ENCODE measurements at regions not wholly inside any gene's neighbourhood (a gene's known extent, or its start where the extent isn't known, plus 50 kb on each side); places are given as distances from the start of the nearest gene placed in this dataset.

DNA sequence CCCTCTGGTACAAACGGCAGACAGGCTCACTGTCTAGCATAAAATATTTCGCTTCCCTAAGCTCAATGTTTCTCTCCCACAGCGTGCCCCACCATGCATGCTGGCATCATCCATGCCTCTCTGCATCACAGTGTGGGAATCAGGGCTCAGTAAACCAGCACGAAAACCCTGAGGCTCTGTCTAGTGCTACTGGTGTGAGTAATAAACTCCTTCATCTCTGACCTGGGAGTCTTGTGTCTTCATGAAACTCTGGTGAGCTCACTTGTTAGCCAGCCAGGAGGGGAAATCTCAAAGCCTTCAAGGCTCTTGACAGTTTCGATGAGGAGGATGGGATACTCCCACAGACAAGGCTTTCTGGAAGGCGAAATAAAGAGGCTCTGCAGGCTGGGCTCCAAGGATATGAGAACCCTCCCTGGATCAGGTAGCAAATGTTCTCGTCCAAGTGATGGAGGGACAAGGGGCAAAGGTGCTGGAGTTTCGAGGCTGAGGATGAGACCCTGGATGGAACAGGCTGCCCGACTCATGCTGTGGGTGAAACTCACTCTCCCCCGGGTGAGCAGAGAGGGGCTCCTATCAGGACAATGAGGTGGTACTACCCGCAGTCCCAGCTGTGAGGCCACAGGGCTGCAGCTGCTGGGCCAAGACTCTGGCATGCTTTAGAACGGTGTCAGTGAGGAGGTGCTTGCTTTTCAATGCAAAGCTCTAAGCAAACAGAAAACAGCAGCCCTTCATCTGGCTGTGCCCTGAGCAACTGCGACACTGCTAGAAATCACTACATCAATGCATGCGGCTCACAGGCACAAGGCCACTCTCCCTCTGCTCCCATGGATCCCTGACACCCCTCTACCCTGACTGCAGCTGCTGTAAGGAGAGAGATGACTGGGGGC, 69.3 kb downstream of the SHANK2 start:
- peak overlapping the region; percentile 49 for H3K18ac ChIP-seq (ENCODE audit: low read length)
- no peak overlapping the region for H3K4ac ChIP-seq (ENCODE audit: low read length)
- peak overlapping the region; percentile 57 for H2AK5ac ChIP-seq (ENCODE audit: low read depth, low read length)
- H3K4me1 ChIP-seq (ENCODE audit: control insufficient read depth in 2 of 2, insufficient read depth in 1 of 2, low read depth in 1 of 2, low read length in 2 of 2), result no peaks in the 10 kb centered on the region
- peak overlapping the region; percentile 10 for H3K9ac ChIP-seq (ENCODE audit: low read depth, low read length, poor library complexity)
- DNase-seq (ENCODE audit: low spot score), result no peak
- H3K27me3 ChIP-seq (ENCODE audit: control insufficient read depth in 3 of 3, insufficient read depth in 3 of 3, low read depth in 1 of 3, low read length in 3 of 3), result peaks cover 0 to 3% (median 0%) of the 10 kb centered on the region in 3 experiments
- no peak overlapping the region for H4K91ac ChIP-seq (ENCODE audit: low read depth, low read length, poor library complexity)
- no peaks in the 10 kb centered on the region for H3K36me3 ChIP-seq (replicated peaks in 1 of 2; ENCODE audit: control insufficient read depth in 2 of 2, insufficient read depth in 2 of 2, low read length in 2 of 2)
- no peak overlapping the region for H2BK120ac ChIP-seq (ENCODE audit: low read depth, low read length)
- peak overlapping the region; percentile 4 for H3K23ac ChIP-seq (ENCODE audit: low read depth, low read length, poor library complexity)
- H2BK15ac ChIP-seq (ENCODE audit: low read length), result no peak overlapping the region
- WGBS, 2 donors (ENCODE audit: extremely low coverage in 2 of 2, insufficient read length in 2 of 2, insufficient replicate concordance in 1 of 2), result no CpG with 5 or more reads among the region's 14 CpGs
- no peak overlapping the region for H2BK12ac ChIP-seq (ENCODE audit: low read length)
- H3K27ac ChIP-seq (replicated peaks; ENCODE audit: low read length), result no peak overlapping the region
- no peak overlapping the region for H3K4me3 ChIP-seq (ENCODE audit: low read length in 2 of 2)
- H4K8ac ChIP-seq (ENCODE audit: low read depth, low read length), result no peak overlapping the region
- H3K9me3 ChIP-seq (replicated peaks in 1 of 2; ENCODE audit: control insufficient read depth in 2 of 2, insufficient read depth in 1 of 2, low read depth in 1 of 2, low read length in 2 of 2), result no peaks in the 10 kb centered on the region
- no peak overlapping the region for H3K4me2 ChIP-seq (ENCODE audit: insufficient read depth, low read length, poor library complexity, severe bottlenecking)
- H2BK5ac ChIP-seq (ENCODE audit: low read length), result peak overlapping the region; percentile 55
- H2AFZ ChIP-seq (ENCODE audit: low read length), result no peak overlapping the region
- H3K14ac ChIP-seq (ENCODE audit: low read length), result peak overlapping the region; percentile 14
- H3K79me1 ChIP-seq (ENCODE audit: low read depth, low read length), result no peaks in the 10 kb centered on the region

DNA sequence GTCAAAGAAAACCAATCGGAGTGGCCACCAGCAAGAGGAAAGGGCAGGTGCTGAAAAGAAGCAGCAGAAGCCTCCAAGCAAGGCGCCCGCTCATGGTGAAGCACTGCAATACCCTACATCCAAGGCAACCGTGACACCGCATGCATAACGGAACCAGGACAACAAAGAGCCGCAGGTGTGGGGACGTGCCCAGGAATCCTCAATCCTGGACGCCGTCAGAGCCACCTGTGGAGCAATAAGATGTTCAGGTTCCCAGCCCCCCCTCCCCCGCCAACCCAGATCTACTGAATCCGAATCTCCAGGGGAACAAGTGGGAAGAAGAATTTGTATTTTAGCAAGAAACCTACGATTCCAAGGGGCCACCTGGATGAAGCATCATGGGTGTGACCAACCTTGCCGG, 70.8 kb downstream of the SHANK2 start:
- Histone ChIP-seq H2AFZ (ENCODE audit: low read length) (no peak overlapping the region), H3K9ac (ENCODE audit: low read depth, low read length, poor library complexity) (no peak overlapping the region), H3K4me3 (ENCODE audit: low read length in 2 of 2) (no peak overlapping the region), H3K27ac (replicated peaks; ENCODE audit: low read length) (no peak overlapping the region), H2BK120ac (ENCODE audit: low read depth, low read length) (no peak overlapping the region), H3K18ac (ENCODE audit: low read length) (no peak overlapping the region), H4K91ac (ENCODE audit: low read depth, low read length, poor library complexity) (no peak overlapping the region), H2BK15ac (ENCODE audit: low read length) (no peak overlapping the region), H4K8ac (ENCODE audit: low read depth, low read length) (no peak overlapping the region), H3K36me3 (replicated peaks in 1 of 2; ENCODE audit: control insufficient read depth in 2 of 2, insufficient read depth in 2 of 2, low read length in 2 of 2) (no peaks in the 10 kb centered on the region), H2BK12ac (ENCODE audit: low read length) (no peak overlapping the region), H3K4me1 (ENCODE audit: control insufficient read depth in 2 of 2, insufficient read depth in 1 of 2, low read depth in 1 of 2, low read length in 2 of 2) (no peaks in the 10 kb centered on the region), H3K4me2 (ENCODE audit: insufficient read depth, low read length, poor library complexity, severe bottlenecking) (no peak overlapping the region), H3K9me3 (replicated peaks in 1 of 2; ENCODE audit: control insufficient read depth in 2 of 2, insufficient read depth in 1 of 2, low read depth in 1 of 2, low read length in 2 of 2) (no peaks in the 10 kb centered on the region), H3K79me1 (ENCODE audit: low read depth, low read length) (no peaks in the 10 kb centered on the region), H2BK5ac (ENCODE audit: low read length) (no peak overlapping the region), H3K4ac (ENCODE audit: low read length) (no peak overlapping the region), H2AK5ac (ENCODE audit: low read depth, low read length) (no peak overlapping the region), H3K14ac (ENCODE audit: low read length) (no peak overlapping the region), H3K23ac (ENCODE audit: low read depth, low read length, poor library complexity) (no peak overlapping the region), H3K27me3 (ENCODE audit: control insufficient read depth in 3 of 3, insufficient read depth in 3 of 3, low read depth in 1 of 3, low read length in 3 of 3) (peaks cover 0 to 3% (median 0%) of the 10 kb centered on the region in 3 experiments)
- no peak for DNase-seq (ENCODE audit: low spot score)
- WGBS, 2 donors (ENCODE audit: extremely low coverage in 2 of 2, insufficient read length in 2 of 2, insufficient replicate concordance in 1 of 2), result no CpG with 5 or more reads among the region's 14 CpGs

DNA sequence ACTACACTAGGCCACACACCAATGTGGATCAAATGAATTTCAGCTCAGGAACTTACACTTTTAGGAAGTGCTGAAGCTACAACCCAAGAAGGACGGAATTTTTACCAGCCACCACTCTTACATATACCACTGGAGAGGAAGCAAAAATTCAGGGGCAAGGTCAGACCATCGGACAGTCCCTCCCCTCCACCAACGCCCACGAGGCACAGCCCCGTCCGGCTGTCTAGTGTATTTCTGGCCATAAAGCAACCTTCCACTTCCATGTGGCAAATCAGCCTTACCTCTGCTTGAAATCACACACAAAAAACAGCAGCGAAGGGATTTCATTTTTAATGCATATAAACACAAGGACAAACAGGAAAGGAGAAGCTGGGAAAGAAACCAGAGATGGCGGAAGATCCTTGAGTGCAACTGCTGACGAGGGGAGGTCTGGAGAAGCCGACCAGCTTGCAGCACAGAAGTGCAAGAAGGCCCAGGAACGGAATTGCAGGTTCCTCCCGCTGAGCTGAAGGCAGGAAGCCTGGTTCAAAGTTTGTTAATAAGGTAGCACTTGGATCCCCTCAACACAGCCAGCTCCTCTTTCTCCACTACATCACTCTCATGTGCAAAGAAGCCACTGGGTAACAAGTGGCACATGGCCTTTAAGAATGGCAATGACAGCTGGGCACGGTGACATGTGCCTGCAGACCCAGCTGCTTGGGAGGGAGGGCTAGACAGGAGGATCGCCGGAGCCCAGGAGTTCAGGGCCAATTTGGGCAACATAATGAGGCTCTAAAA, 71.5 kb downstream of the SHANK2 start:
- H3K27me3 ChIP-seq (ENCODE audit: control insufficient read depth in 3 of 3, insufficient read depth in 3 of 3, low read depth in 1 of 3, low read length in 3 of 3), result peaks cover 0 to 3% (median 0%) of the 10 kb centered on the region in 3 experiments
- H4K8ac ChIP-seq (ENCODE audit: low read depth, low read length), result no peak overlapping the region
- H2AK5ac ChIP-seq (ENCODE audit: low read depth, low read length), result no peak overlapping the region
- no peak overlapping the region for H3K27ac ChIP-seq (replicated peaks; ENCODE audit: low read length)
- no peak overlapping the region for H3K18ac ChIP-seq (ENCODE audit: low read length)
- H3K36me3 ChIP-seq (replicated peaks in 1 of 2; ENCODE audit: control insufficient read depth in 2 of 2, insufficient read depth in 2 of 2, low read length in 2 of 2), result no peaks in the 10 kb centered on the region
- no peaks in the 10 kb centered on the region for H3K79me1 ChIP-seq (ENCODE audit: low read depth, low read length)
- no CpG with 5 or more reads among the region's 15 CpGs for WGBS, 2 donors (ENCODE audit: extremely low coverage in 2 of 2, insufficient read length in 2 of 2, insufficient replicate concordance in 1 of 2)
- no peak for DNase-seq (ENCODE audit: low spot score)
- H2BK5ac ChIP-seq (ENCODE audit: low read length), result no peak overlapping the region
- no peaks in the 10 kb centered on the region for H3K4me1 ChIP-seq (ENCODE audit: control insufficient read depth in 2 of 2, insufficient read depth in 1 of 2, low read depth in 1 of 2, low read length in 2 of 2)
- H3K4ac ChIP-seq (ENCODE audit: low read length), result no peak overlapping the region
- no peak overlapping the region for H3K9ac ChIP-seq (ENCODE audit: low read depth, low read length, poor library complexity)
- H2BK15ac ChIP-seq (ENCODE audit: low read length), result no peak overlapping the region
- no peak overlapping the region for H2BK12ac ChIP-seq (ENCODE audit: low read length)
- H3K4me2 ChIP-seq (ENCODE audit: insufficient read depth, low read length, poor library complexity, severe bottlenecking), result no peak overlapping the region
- H3K9me3 ChIP-seq (replicated peaks in 1 of 2; ENCODE audit: control insufficient read depth in 2 of 2, insufficient read depth in 1 of 2, low read depth in 1 of 2, low read length in 2 of 2), result peaks cover 1 to 2% of the 10 kb centered on the region in 2 donors
- H3K23ac ChIP-seq (ENCODE audit: low read depth, low read length, poor library complexity), result no peak overlapping the region
- H2AFZ ChIP-seq (ENCODE audit: low read length), result no peak overlapping the region
- no peak overlapping the region for H3K14ac ChIP-seq (ENCODE audit: low read length)
- no peak overlapping the region for H3K4me3 ChIP-seq (ENCODE audit: low read length in 2 of 2)
- H4K91ac ChIP-seq (ENCODE audit: low read depth, low read length, poor library complexity), result no peak overlapping the region
- no peak overlapping the region for H2BK120ac ChIP-seq (ENCODE audit: low read depth, low read length)

Measured in neuronal stem cell (in vitro differentiated cells).